Liver (tissue), 3 donors: ENCODE measurements at regions not wholly inside any gene's neighbourhood (a gene's known extent, or its start where the extent isn't known, plus 50 kb on each side); places are given as distances from the start of the nearest gene placed in this dataset.

Experiments
- ATF3 ChIP-seq: IDR thresholded peaks from 2 replicates; pipeline ENCODE4 v1.6.1; 2016; ENCODE audit warnings: antibody characterized with exemption
- CTCF ChIP-seq: fragments of 150-350 bp; IDR thresholded peaks from 2 replicates; pipeline ENCODE4 v1.5.1; 2017; ENCODE audit warnings: improper control_type of control experiment, low read depth, low read length; ENCODE audit not compliant: missing input control
- EGR1 ChIP-seq, 2 donors: IDR thresholded peaks; 2 replicates each; pipeline ENCODE4 v1.6.1; 2016 to 2018; ENCODE audit warnings: antibody characterized with exemption in 2 of 2, low read depth in 2 of 2
- GABPA ChIP-seq, 2 donors: IDR thresholded peaks in 1 of 2; conservative IDR thresholded peaks in 1 of 2; 2 replicates each; pipeline ENCODE4 v1.6.1; 2016; ENCODE audit warnings: antibody characterized with exemption in 2 of 2, mild to moderate bottlenecking in 1 of 2, moderate library complexity in 1 of 2
- JUND ChIP-seq, 2 donors: IDR thresholded peaks; 2 replicates each; pipeline ENCODE4 v1.6.1; 2016; ENCODE audit warnings: antibody characterized with exemption in 2 of 2
- MAX ChIP-seq: IDR thresholded peaks from 2 replicates; pipeline ENCODE4 v1.6.1; 2016; ENCODE audit warnings: antibody characterized with exemption
- RAD21 ChIP-seq, 2 donors: IDR thresholded peaks; 2 replicates each; pipeline ENCODE4 v1.6.1; 2016; ENCODE audit warnings: antibody characterized with exemption in 2 of 2, mild to moderate bottlenecking in 2 of 2
- REST ChIP-seq: IDR thresholded peaks from 2 replicates; pipeline ENCODE4 v1.6.1; 2016; ENCODE audit warnings: antibody characterized with exemption, mild to moderate bottlenecking
- RXRA ChIP-seq, 2 donors: IDR thresholded peaks; 2 replicates each; pipeline ENCODE4 v1.6.1; 2017 to 2018; ENCODE audit warnings: antibody characterized with exemption in 2 of 2, mild to moderate bottlenecking in 1 of 2
- SP1 ChIP-seq: IDR thresholded peaks from 2 replicates; pipeline ENCODE4 v1.6.1; 2018; ENCODE audit warnings: antibody characterized with exemption, mild to moderate bottlenecking
- TAF1 ChIP-seq: conservative IDR thresholded peaks from 2 replicates; pipeline ENCODE4 v1.6.1; 2016; ENCODE audit warnings: antibody characterized with exemption, mild to moderate bottlenecking
- YY1 ChIP-seq: IDR thresholded peaks from 2 replicates; pipeline ENCODE4 v1.6.1; 2016; ENCODE audit warnings: antibody characterized with exemption, mild to moderate bottlenecking
- ZBTB33 ChIP-seq: IDR thresholded peaks from 2 replicates; pipeline ENCODE4 v1.6.1; 2016; ENCODE audit warnings: antibody characterized with exemption
- donor health status: healthy.
- donor health status: healthy.

- TF ChIP-seq RAD21 (IDR thresholded peaks at IDR 0.05) (no peak), CTCF (no peak), YY1 (no peak), REST (no peak), MAX (no peak), GABPA (IDR thresholded peaks at IDR 0.05 in 1 of 2, conservative IDR thresholded peaks at IDR 0.05 in 1 of 2) (no peak), TAF1 (no peak), EGR1 (IDR thresholded peaks at IDR 0.05; ENCODE audit: low read depth in 2 of 2) (no peak), ZBTB33 (no peak), SP1 (no peak), RXRA (IDR thresholded peaks at IDR 0.05) (no peak), ATF3 (no peak), JUND (IDR thresholded peaks at IDR 0.05) (no peak)
Measured at GRCh38 chr1:58926152-58926551, 142.3 kb upstream of the JUN start.
